ENCODE measurements at regions not wholly inside any gene's neighbourhood (a gene's known extent, or its start where the extent isn't known, plus 50 kb on each side); places are given as distances from the start of the nearest gene placed in this dataset.

GRCh38 chr2:120824246-120824645, 88.6 kb downstream of the GLI2 start:
- TF ChIP-seq YY1 (IDR thresholded peaks at IDR 0.05; ENCODE audit: insufficient read depth, insufficient read length) (no peak), ZNF274 (IDR thresholded peaks at IDR 0.05; ENCODE audit: low read depth, low read length) (no peak)
